Keratinocyte (primary cell): ENCODE measurements at regions not wholly inside any gene's neighbourhood (a gene's known extent, or its start where the extent isn't known, plus 50 kb on each side); places are given as distances from the start of the nearest gene placed in this dataset.

Source experiments
- DNase-seq: peaks from one replicate; pipeline ENCODE4 v3.0.0-alpha.2; 2011; ENCODE audit warnings: low read depth, missing footprints, low spot score
- FAIRE-seq: peaks from 2 replicates; lab custom pipeline; 2011; peaks lifted over from hg19 to GRCh38; lab: Jason Lieb, UNC
- H2AFZ ChIP-seq: 2 replicates; pipeline ENCODE4 v1.6.0; 2012; ENCODE audit warnings: low read length, control low read depth, inconsistent platforms; ENCODE audit not compliant: control insufficient read depth
- H3K27ac ChIP-seq: 2 replicates; pipeline ENCODE4 v1.5.1; 2011; ENCODE audit warnings: low read length; ENCODE audit not compliant: control insufficient read depth, insufficient read depth
- H3K27me3 ChIP-seq: 3 replicates; pipeline ENCODE4 v1.6.0; 2011; ENCODE audit warnings: low read length; ENCODE audit not compliant: control insufficient read depth, insufficient read depth; ENCODE audit errors: extremely low read depth
- H3K36me3 ChIP-seq, 2 experiments: 2 replicates in 1 of 2; 3 replicates in 1 of 2; pipeline ENCODE4 v1.5.1; 2011; ENCODE audit warnings: low read length in 2 of 2, mild to moderate bottlenecking in 1 of 2; ENCODE audit not compliant: control insufficient read depth in 2 of 2, insufficient read depth in 2 of 2; ENCODE audit errors: extremely low read depth in 1 of 2
- H3K4me1 ChIP-seq: 3 replicates; pipeline ENCODE4 v1.5.1; 2011; ENCODE audit warnings: low read length; ENCODE audit not compliant: control insufficient read depth, insufficient read depth; ENCODE audit errors: extremely low read depth
- H3K4me2 ChIP-seq: 3 replicates; pipeline ENCODE4 v1.6.0; 2011; ENCODE audit warnings: low read depth, low read length; ENCODE audit not compliant: control insufficient read depth, insufficient read depth; ENCODE audit errors: extremely low read depth
- H3K4me3 ChIP-seq, 3 experiments: fragments of 200-600 bp in 1 of 3; sonication (generic) in 1 of 3; 2 replicates in 2 of 3; 3 replicates in 1 of 3; pipeline ENCODE4 v1.5.1; 2011 to 2016; ENCODE audit warnings: low read length in 3 of 3, mild to moderate bottlenecking in 3 of 3, control low read depth in 2 of 3, inconsistent platforms in 1 of 3, low read depth in 1 of 3, mixed read lengths in 1 of 3, mixed run types in 1 of 3, moderate library complexity in 1 of 3; ENCODE audit not compliant: control insufficient read depth in 2 of 3, insufficient read depth in 2 of 3; ENCODE audit errors: extremely low read depth in 1 of 3
- H3K79me2 ChIP-seq: 2 replicates; pipeline ENCODE4 v1.6.0; 2012; ENCODE audit warnings: low read length; ENCODE audit not compliant: control insufficient read depth, insufficient read depth
- H3K9ac ChIP-seq: 3 replicates; pipeline ENCODE4 v1.6.0; 2011; ENCODE audit warnings: low read length; ENCODE audit not compliant: control insufficient read depth, insufficient read depth; ENCODE audit errors: extremely low read depth
- H3K9me1 ChIP-seq: 3 replicates; pipeline ENCODE4 v1.6.0; 2011; ENCODE audit warnings: low read length; ENCODE audit not compliant: control insufficient read depth, insufficient read depth; ENCODE audit errors: extremely low read depth
- H3K9me3 ChIP-seq: 2 replicates; pipeline ENCODE4 v1.5.1; 2012; ENCODE audit warnings: low read depth, low read length; ENCODE audit not compliant: control insufficient read depth
- H4K20me1 ChIP-seq: 3 replicates; pipeline ENCODE4 v1.6.0; 2011; ENCODE audit warnings: low read length; ENCODE audit not compliant: control insufficient read depth, insufficient read depth; ENCODE audit errors: extremely low read depth
- CTCF ChIP-seq, 3 experiments: IDR thresholded peaks in 1 of 3; conservative IDR thresholded peaks in 1 of 3; optimal IDR thresholded peaks in 1 of 3; 2 replicates in 2 of 3; 3 replicates in 1 of 3; pipeline versions ENCODE3 to v1.5.1; 2011; ENCODE audit warnings: low read length in 3 of 3, mild to moderate bottlenecking in 3 of 3, moderate library complexity in 2 of 3, control low read depth in 1 of 3, inconsistent platforms in 1 of 3; ENCODE audit not compliant: insufficient read depth in 2 of 3; ENCODE audit errors: extremely low read depth in 1 of 3
- EZH2 ChIP-seq: IDR thresholded peaks from one replicate; pipeline ENCODE4 v1.6.1; 2012; ENCODE audit warnings: inconsistent platforms, mild to moderate bottlenecking, low read length, moderate library complexity
- dilution Hi-C: fragments of 300-500 bp; cut with MboI; formaldehyde crosslinking; loops from one replicate; pipeline ENCODE4 v1.7.0; 2020; ENCODE audit warnings: low sequenced_read_pairs; ENCODE audit not compliant: extremely low pct_ligation_motif_present

- Histone ChIP-seq H3K79me2 (no peaks in the 10 kb centered on the region), H3K4me1 (no peaks in the 10 kb centered on the region), H4K20me1 (no peaks in the 10 kb centered on the region), H2AFZ (no peak overlapping the region), H3K9ac (no peak overlapping the region), H3K27me3 (no peaks in the 10 kb centered on the region), H3K36me3 (no peaks in the 10 kb centered on the region), H3K9me3 (peaks cover 2% of the 10 kb centered on the region), H3K4me2 (no peak overlapping the region), H3K27ac (no peak overlapping the region), H3K4me3 (no peak overlapping the region), H3K9me1 (no peaks in the 10 kb centered on the region)
- DNase-seq (no peak), FAIRE-seq (no peak)
- dilution Hi-C loops = no loop called here
- TF ChIP-seq EZH2 (no peak), CTCF (optimal IDR thresholded peaks at IDR 0.05 in 1 of 3, IDR thresholded peaks at IDR 0.05 in 1 of 3, conservative IDR thresholded peaks at IDR 0.05 in 1 of 3; ENCODE audit: extremely low read depth in 1 of 3, insufficient read depth in 2 of 3, low read length in 3 of 3) (no peak)
Measured at GRCh38 chr2:78411303-78411702, 614.2 kb upstream of the REG3G start.

- Histone ChIP-seq H3K27ac (no peak overlapping the region), H3K36me3 (no peaks in the 10 kb centered on the region), H3K79me2 (no peaks in the 10 kb centered on the region), H3K4me1 (no peaks in the 10 kb centered on the region), H3K9ac (no peak overlapping the region), H3K4me3 (no peak overlapping the region), H2AFZ (no peak overlapping the region), H3K9me3 (no peaks in the 10 kb centered on the region), H3K4me2 (no peak overlapping the region), H3K27me3 (no peaks in the 10 kb centered on the region), H3K9me1 (no peaks in the 10 kb centered on the region), H4K20me1 (no peaks in the 10 kb centered on the region)
- DNase-seq = no peak
- TF ChIP-seq EZH2 (no peak), CTCF (optimal IDR thresholded peaks at IDR 0.05 in 1 of 3, IDR thresholded peaks at IDR 0.05 in 1 of 3, conservative IDR thresholded peaks at IDR 0.05 in 1 of 3; ENCODE audit: extremely low read depth in 1 of 3, insufficient read depth in 2 of 3, low read length in 3 of 3) (no peak)
- dilution Hi-C loops = no loop called here
- no peak for FAIRE-seq
Measured at GRCh38 chr2:78416625-78417300, 608.7 kb upstream of the REG3G start.
